H1 (cell line): ENCODE measurements at regions not wholly inside any gene's neighbourhood (a gene's known extent, or its start where the extent isn't known, plus 50 kb on each side); places are given as distances from the start of the nearest gene placed in this dataset.

Source experiments
- CTCF ChIA-PET: fragments of 300-600 bp; sonication (Branson Sonifier 250); formaldehyde crosslinking; loops from one replicate; lab custom pipeline; 2021; ENCODE audit not compliant: partially characterized antibody; lab: Charles Lee
- POLR2A ChIA-PET: fragments of 300-600 bp; sonication (Branson Sonifier 250); formaldehyde crosslinking; loops from one replicate; lab custom pipeline; 2021; ENCODE audit warnings: inconsistent platforms; ENCODE audit not compliant: partially characterized antibody; lab: Charles Lee
- DNase-seq, 2 experiments: peaks; one replicate each; pipeline versions ENCODE4 v3.0.0 to v3.0.0-alpha.2; 2010 to 2022; ENCODE audit warnings: low spot score in 2 of 2, low read depth in 1 of 2, mixed read lengths in 1 of 2
- FAIRE-seq: peaks from 2 replicates; lab custom pipeline; 2011; peaks lifted over from hg19 to GRCh38; lab: Jason Lieb, UNC
- H2AFZ ChIP-seq: 2 replicates; pipeline ENCODE4 v1.8.1; 2012; ENCODE audit warnings: low read length, inconsistent platforms
- H2AK5ac ChIP-seq: 2 replicates; pipeline ENCODE4 v1.6.1; 2013; ENCODE audit warnings: low read depth, low read length
- H2BK120ac ChIP-seq: replicated peaks from 2 replicates; pipeline ENCODE3; 2013; ENCODE audit warnings: low read depth, low read length, inconsistent platforms
- H2BK12ac ChIP-seq: 2 replicates; pipeline ENCODE4 v1.6.1; 2013; ENCODE audit warnings: low read depth, low read length
- H2BK15ac ChIP-seq: 2 replicates; pipeline ENCODE4 v1.6.1; 2013; ENCODE audit warnings: low read length
- H2BK20ac ChIP-seq: 2 replicates; pipeline ENCODE4 v1.6.1; 2013; ENCODE audit warnings: low read length
- H2BK5ac ChIP-seq: 2 replicates; pipeline ENCODE4 v1.6.1; 2013; ENCODE audit warnings: low read depth, low read length
- H3K14ac ChIP-seq: 2 replicates; pipeline ENCODE4 v1.6.1; 2013; ENCODE audit warnings: inconsistent platforms; ENCODE audit not compliant: insufficient read length
- H3K18ac ChIP-seq: 2 replicates; pipeline ENCODE4 v1.6.1; 2013; ENCODE audit warnings: low read length; ENCODE audit errors: extremely low read depth
- H3K23ac ChIP-seq: 2 replicates; pipeline ENCODE4 v1.6.1; 2013; ENCODE audit warnings: inconsistent platforms; ENCODE audit not compliant: insufficient read length
- H3K23me2 ChIP-seq: 2 replicates; pipeline ENCODE4 v1.6.1; 2013; ENCODE audit warnings: low read depth, low read length
- H3K27ac ChIP-seq: 2 replicates; pipeline ENCODE4 v1.6.1; 2011; ENCODE audit warnings: low read depth, low read length, inconsistent platforms
- H3K27me3 ChIP-seq, 4 experiments: replicated peaks in 1 of 4; 1 replicate in 1 of 4; 2 replicates in 3 of 4; pipeline versions ENCODE4 v1.6.1 to v1.8.1; 2011 to 2013; ENCODE audit warnings: low read length in 3 of 4, mild to moderate bottlenecking in 3 of 4, inconsistent platforms in 2 of 4, mixed read lengths in 2 of 4, moderate library complexity in 1 of 4; ENCODE audit not compliant: control insufficient read depth in 3 of 4, insufficient read depth in 3 of 4; ENCODE audit errors: extremely low read depth in 1 of 4
- H3K36me3 ChIP-seq, 4 experiments: 2 replicates each; pipeline versions ENCODE4 v1.6.1 to v1.8.1; 2011 to 2013; ENCODE audit warnings: mild to moderate bottlenecking in 4 of 4, low read length in 3 of 4, moderate library complexity in 2 of 4, control low read depth in 1 of 4, inconsistent platforms in 1 of 4; ENCODE audit not compliant: insufficient read depth in 4 of 4, control insufficient read depth in 2 of 4
- H3K4ac ChIP-seq: replicated peaks from 2 replicates; pipeline ENCODE3; 2013; ENCODE audit warnings: low read length, low read depth, mixed read lengths, inconsistent platforms; ENCODE audit not compliant: insufficient read length
- H3K4me1 ChIP-seq, 4 experiments: replicated peaks in 1 of 4; 1 replicate in 1 of 4; 2 replicates in 3 of 4; pipeline versions ENCODE4 v1.6.1 to v1.8.1; 2011 to 2013; ENCODE audit warnings: low read length in 3 of 4, inconsistent platforms in 2 of 4, mixed read lengths in 1 of 4; ENCODE audit not compliant: insufficient read depth in 4 of 4, control insufficient read depth in 3 of 4
- H3K4me2 ChIP-seq, 2 experiments: 2 replicates each; pipeline versions ENCODE4 v1.6.1 to v1.8.1; 2011 to 2013; ENCODE audit warnings: low read depth in 2 of 2, low read length in 2 of 2, control low read depth in 1 of 2, inconsistent platforms in 1 of 2, mild to moderate bottlenecking in 1 of 2; ENCODE audit not compliant: insufficient read depth in 1 of 2
- H3K4me3 ChIP-seq, 4 experiments: fragments of 200-600, 300-600 bp in 1 of 4; sonication (generic), shearing (Covaris generic), sonication (Bioruptor Twin) in 1 of 4; 2 replicates each; pipeline versions ENCODE4 v1.5.1 to v1.8.1; 2011 to 2016; ENCODE audit warnings: low read length in 4 of 4, low read depth in 3 of 4, control low read depth in 2 of 4, inconsistent platforms in 2 of 4, mild to moderate bottlenecking in 2 of 4, mixed read lengths in 1 of 4, moderate library complexity in 1 of 4; ENCODE audit not compliant: insufficient read depth in 2 of 4; ENCODE audit errors: extremely low read depth in 1 of 4
- H3K56ac ChIP-seq: replicated peaks from 2 replicates; pipeline ENCODE3; 2013; ENCODE audit warnings: low read depth, mild to moderate bottlenecking, mixed read lengths, low read length, inconsistent platforms; ENCODE audit not compliant: insufficient read length
- H3K79me1 ChIP-seq: 2 replicates; pipeline ENCODE4 v1.6.1; 2013; ENCODE audit warnings: low read depth, low read length, control low read depth
- H3K79me2 ChIP-seq, 2 experiments: 2 replicates each; pipeline versions ENCODE4 v1.6.1 to v1.8.1; 2012 to 2013; ENCODE audit warnings: low read length in 2 of 2, mild to moderate bottlenecking in 2 of 2, inconsistent platforms in 1 of 2; ENCODE audit not compliant: insufficient read depth in 2 of 2, control insufficient read depth in 1 of 2
- H3K9ac ChIP-seq, 4 experiments: replicated peaks in 1 of 4; 1 replicate in 1 of 4; 2 replicates in 3 of 4; pipeline versions ENCODE4 v1.6.1 to v1.8.1; 2011 to 2013; ENCODE audit warnings: low read depth in 3 of 4, low read length in 3 of 4, control low read depth in 2 of 4, mild to moderate bottlenecking in 2 of 4, moderate library complexity in 2 of 4, inconsistent platforms in 1 of 4; ENCODE audit errors: extremely low read depth in 1 of 4
- H3K9me3 ChIP-seq, 2 experiments: 2 replicates each; pipeline versions ENCODE4 v1.6.1 to v1.8.1; 2012 to 2013; ENCODE audit warnings: mild to moderate bottlenecking in 2 of 2, moderate library complexity in 2 of 2, control low read depth in 1 of 2, inconsistent platforms in 1 of 2, low read depth in 1 of 2, low read length in 1 of 2, mixed read lengths in 1 of 2; ENCODE audit not compliant: insufficient read depth in 2 of 2
- H4K20me1 ChIP-seq, 2 experiments: replicated peaks in 1 of 2; 2 replicates each; pipeline versions ENCODE3 to v1.8.1; 2011 to 2013; ENCODE audit warnings: inconsistent platforms in 2 of 2, low read length in 2 of 2, mild to moderate bottlenecking in 1 of 2; ENCODE audit not compliant: insufficient read depth in 2 of 2, control insufficient read depth in 1 of 2
- H4K5ac ChIP-seq: 2 replicates; pipeline ENCODE4 v1.6.1; 2013; ENCODE audit warnings: low read length, low read depth, mixed read lengths, inconsistent platforms; ENCODE audit not compliant: insufficient read length
- H4K8ac ChIP-seq: 2 replicates; pipeline ENCODE4 v1.8.0; 2013; ENCODE audit warnings: mild to moderate bottlenecking, moderate library complexity, low read length, inconsistent platforms; ENCODE audit not compliant: insufficient read depth; ENCODE audit errors: extremely low read depth
- H4K91ac ChIP-seq: replicated peaks from 2 replicates; pipeline ENCODE3; 2013; ENCODE audit warnings: low read length, mixed read lengths, inconsistent platforms; ENCODE audit not compliant: insufficient read length
- ASH2L ChIP-seq: fragments of 200-600, 300-600 bp; sonication (generic); IDR thresholded peaks from one replicate; pipeline ENCODE4 v1.7.1; 2017; ENCODE audit warnings: low read length
- CBX5 ChIP-seq: fragments of 300-800, 300-1000 bp; sonication (generic); IDR thresholded peaks from 2 replicates; pipeline ENCODE4 v1.7.1; 2016; ENCODE audit warnings: antibody characterized with exemption, low read length, low read depth
- CBX8 ChIP-seq: fragments of 300-800, 300-1000 bp; sonication (generic); IDR thresholded peaks from 2 replicates; pipeline ENCODE4 v1.7.1; 2016; ENCODE audit warnings: low read depth, low read length, borderline replicate concordance
- FOSL1 ChIP-seq: IDR thresholded peaks from 2 replicates; pipeline ENCODE4 v1.6.1; 2011; ENCODE audit warnings: mild to moderate bottlenecking, low read depth, low read length, moderate library complexity; ENCODE audit not compliant: insufficient read depth
- GTF2F1 ChIP-seq: IDR thresholded peaks from 2 replicates; pipeline ENCODE4 v1.6.1; 2012; ENCODE audit warnings: low read depth, low read length, improper control_type of control experiment, borderline replicate concordance
- KDM4A ChIP-seq: IDR thresholded peaks from one replicate; pipeline ENCODE4 v1.7.1; 2012; ENCODE audit warnings: low read depth, mild to moderate bottlenecking, moderate library complexity, low read length, inconsistent platforms; ENCODE audit not compliant: severe bottlenecking
- KDM5A ChIP-seq: fragments of 200-600 bp; IDR thresholded peaks from 2 replicates; pipeline ENCODE4 v1.7.1; 2012; ENCODE audit warnings: mild to moderate bottlenecking, low read length, inconsistent platforms, mixed read lengths
- SIRT6 ChIP-seq: IDR thresholded peaks from one replicate; pipeline ENCODE4 v1.7.1; 2012; ENCODE audit warnings: low read length, inconsistent platforms
- SP1 ChIP-seq: IDR thresholded peaks from 2 replicates; pipeline ENCODE4 v1.6.1; 2011; ENCODE audit warnings: low read depth, low read length
- SP2 ChIP-seq: IDR thresholded peaks from 2 replicates; pipeline ENCODE4 v1.6.1; 2012; ENCODE audit warnings: mild to moderate bottlenecking, low read length, inconsistent platforms
- TAF7 ChIP-seq: optimal IDR thresholded peaks from 2 replicates; pipeline ENCODE3; 2011; ENCODE audit warnings: low read depth, mild to moderate bottlenecking, inconsistent platforms, low read length, moderate library complexity, borderline replicate concordance
- YY1 ChIP-seq: IDR thresholded peaks from 2 replicates; pipeline ENCODE4 v1.6.1; 2011; ENCODE audit warnings: low read depth, mild to moderate bottlenecking, low read length
- WGBS, 2 experiments: shearing (Covaris generic) in 1 of 2; methylation state at CpG; one replicate each; pipeline versions ENCODE4 v1.1.6 to v1.1.7; 2013 to 2015; ENCODE audit warnings: low lambda C conversion rate in 2 of 2, mixed read lengths in 2 of 2, inconsistent platforms in 1 of 2, low coverage in 1 of 2, missing lambda C conversion rate in 1 of 2; ENCODE audit not compliant: insufficient replicate concordance in 2 of 2, insufficient coverage in 1 of 2, insufficient read length in 1 of 2; ENCODE audit errors: extremely low coverage in 1 of 2, missing lambda C conversion rate in 1 of 2; 5-methylcytosine and 5-hydroxymethylcytosine counted together
- TF ChIP-seq, protein P1 (sequence below): IDR thresholded peaks from 2 replicates; pipeline ENCODE4 v1.6.1; 2012; ENCODE audit warnings: low read length, inconsistent platforms
- TF ChIP-seq, protein P2 (sequence below): IDR thresholded peaks from 2 replicates; pipeline ENCODE4 v1.6.1; 2012; ENCODE audit warnings: inconsistent platforms

DNA sequence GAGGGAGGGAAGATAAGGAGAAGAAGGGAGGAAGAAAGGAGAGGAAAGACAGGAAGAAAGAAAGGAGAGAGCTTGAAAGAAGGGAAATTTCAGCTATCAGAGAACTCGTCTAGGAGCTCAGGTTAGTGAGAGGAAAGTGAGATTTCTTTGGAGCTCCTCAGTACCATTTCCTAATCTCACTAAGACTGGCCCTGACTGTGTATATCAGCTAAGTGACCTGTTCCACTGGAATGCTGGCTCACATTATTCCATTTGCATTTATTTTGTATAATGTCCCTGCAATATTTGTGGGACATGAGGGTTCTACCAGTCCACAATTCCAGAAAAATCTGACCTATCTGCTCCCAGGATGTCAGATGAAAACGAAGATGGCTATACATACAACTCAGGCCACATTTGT, 114.7 kb upstream of the CELF2 start:
- Histone ChIP-seq H3K4me1 (no peaks in the 10 kb centered on the region), H3K27me3 (no peaks in the 10 kb centered on the region), H3K56ac (no peak overlapping the region), H2BK12ac (no peak overlapping the region), H2BK15ac (no peak overlapping the region), H2BK120ac (no peak overlapping the region), H3K4me3 (no peak overlapping the region), H4K20me1 (no peaks in the 10 kb centered on the region), H4K5ac (no peak overlapping the region), H3K27ac (no peak overlapping the region), H3K9me3 (no peaks in the 10 kb centered on the region), H2BK5ac (no peak overlapping the region), H4K91ac (no peak overlapping the region), H3K79me1 (no peaks in the 10 kb centered on the region), H4K8ac (no peak overlapping the region), H3K36me3 (no peaks in the 10 kb centered on the region), H3K79me2 (no peaks in the 10 kb centered on the region), H3K23me2 (no peaks in the 10 kb centered on the region), H3K4ac (no peak overlapping the region), H2BK20ac (no peak overlapping the region), H3K18ac (no peak overlapping the region), H3K9ac (no peak overlapping the region), H3K14ac (no peak overlapping the region), H2AK5ac (no peak overlapping the region), H2AFZ (no peak overlapping the region), H3K23ac (no peak overlapping the region), H3K4me2 (no peak overlapping the region)
- POLR2A ChIA-PET, result no interaction called here
- CTCF ChIA-PET, result interaction anchor here (0.6 kb wide), 1 partner anchor 188 kb away, joined by 3 read pairs; no protein-coding TSS in a partner anchor
- no peak for DNase-seq
- 98% methylated on average over 2 of the region's 2 CpGs; no CpG with 5 or more reads in 1 of the 2 experiments for WGBS, 2 experiments
- no peak for FAIRE-seq
- TF ChIP-seq CBX8, result no peak
- TF ChIP-seq FOSL1, result no peak
- TF ChIP-seq, protein P1, sequence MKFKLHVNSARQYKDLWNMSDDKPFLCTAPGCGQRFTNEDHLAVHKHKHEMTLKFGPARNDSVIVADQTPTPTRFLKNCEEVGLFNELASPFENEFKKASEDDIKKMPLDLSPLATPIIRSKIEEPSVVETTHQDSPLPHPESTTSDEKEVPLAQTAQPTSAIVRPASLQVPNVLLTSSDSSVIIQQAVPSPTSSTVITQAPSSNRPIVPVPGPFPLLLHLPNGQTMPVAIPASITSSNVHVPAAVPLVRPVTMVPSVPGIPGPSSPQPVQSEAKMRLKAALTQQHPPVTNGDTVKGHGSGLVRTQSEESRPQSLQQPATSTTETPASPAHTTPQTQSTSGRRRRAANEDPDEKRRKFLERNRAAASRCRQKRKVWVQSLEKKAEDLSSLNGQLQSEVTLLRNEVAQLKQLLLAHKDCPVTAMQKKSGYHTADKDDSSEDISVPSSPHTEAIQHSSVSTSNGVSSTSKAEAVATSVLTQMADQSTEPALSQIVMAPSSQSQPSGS, result no peak
- no peak for TF ChIP-seq TAF7
- no peak for TF ChIP-seq YY1
- TF ChIP-seq SP2, result no peak
- TF ChIP-seq KDM4A, result no peak
- no peak for TF ChIP-seq GTF2F1
- no peak for TF ChIP-seq CBX5
- no peak for TF ChIP-seq SIRT6
- TF ChIP-seq ASH2L, result no peak
- TF ChIP-seq SP1, result no peak
- no peak for TF ChIP-seq KDM5A
- TF ChIP-seq, protein P2, sequence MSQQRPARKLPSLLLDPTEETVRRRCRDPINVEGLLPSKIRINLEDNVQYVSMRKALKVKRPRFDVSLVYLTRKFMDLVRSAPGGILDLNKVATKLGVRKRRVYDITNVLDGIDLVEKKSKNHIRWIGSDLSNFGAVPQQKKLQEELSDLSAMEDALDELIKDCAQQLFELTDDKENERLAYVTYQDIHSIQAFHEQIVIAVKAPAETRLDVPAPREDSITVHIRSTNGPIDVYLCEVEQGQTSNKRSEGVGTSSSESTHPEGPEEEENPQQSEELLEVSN, result no peak
